ENCODE measurements at regions not wholly inside any gene's neighbourhood (a gene's known extent, or its start where the extent isn't known, plus 50 kb on each side); places are given as distances from the start of the nearest gene placed in this dataset.
"Not testable (repeated sequence)": the region's sequence is repeated elsewhere in the genome, so short reads cannot be mapped to it uniquely, and the experiment has no call there.

DNA sequence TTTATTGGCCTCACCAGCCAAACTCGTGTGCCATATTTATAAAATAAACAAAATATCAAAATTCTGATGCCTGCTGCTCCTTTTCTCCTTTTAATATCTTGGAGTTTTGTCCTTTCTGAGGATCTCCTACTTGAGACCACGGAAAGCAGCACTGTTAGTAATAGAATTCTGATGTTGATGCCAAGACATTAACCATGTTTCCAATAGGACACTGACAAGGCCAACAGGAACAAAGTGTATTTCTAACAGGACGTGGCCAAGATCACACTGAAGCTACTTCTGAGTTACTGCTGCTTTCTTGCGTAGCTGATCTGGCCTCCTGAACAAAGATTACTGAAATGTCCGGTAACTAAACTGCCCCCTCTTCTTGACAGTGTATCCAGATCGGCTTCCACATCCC lies 848.5 kb downstream of the TTLL7 start:
- not testable (repeated sequence) for DNase-seq (ENCODE audit: low read depth); H3K4me3 ChIP-seq (ENCODE audit: low read depth, low read length)

DNA sequence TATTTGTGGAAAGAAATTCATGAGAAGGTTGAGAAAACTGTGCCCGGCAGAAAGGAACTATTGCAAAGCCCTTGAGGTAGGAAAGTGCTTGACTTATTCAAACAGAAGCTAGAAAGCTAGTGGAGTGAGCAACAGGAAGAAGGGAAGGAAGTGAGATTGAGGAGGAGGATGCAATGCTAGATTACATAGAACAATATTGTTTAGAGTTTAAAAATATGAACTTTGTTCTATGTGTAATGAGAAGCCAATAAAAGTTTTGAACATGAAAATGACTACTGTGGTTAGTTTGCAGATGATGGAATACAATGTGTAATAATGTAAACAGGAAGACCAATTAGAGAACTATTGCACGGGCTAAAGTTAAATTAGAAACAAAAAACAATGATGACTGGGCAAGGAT lies 853.1 kb downstream of the TTLL7 start:
- H3K4me3 ChIP-seq (ENCODE audit: low read depth, low read length); DNase-seq (ENCODE audit: low read depth): not testable (repeated sequence)

DNA sequence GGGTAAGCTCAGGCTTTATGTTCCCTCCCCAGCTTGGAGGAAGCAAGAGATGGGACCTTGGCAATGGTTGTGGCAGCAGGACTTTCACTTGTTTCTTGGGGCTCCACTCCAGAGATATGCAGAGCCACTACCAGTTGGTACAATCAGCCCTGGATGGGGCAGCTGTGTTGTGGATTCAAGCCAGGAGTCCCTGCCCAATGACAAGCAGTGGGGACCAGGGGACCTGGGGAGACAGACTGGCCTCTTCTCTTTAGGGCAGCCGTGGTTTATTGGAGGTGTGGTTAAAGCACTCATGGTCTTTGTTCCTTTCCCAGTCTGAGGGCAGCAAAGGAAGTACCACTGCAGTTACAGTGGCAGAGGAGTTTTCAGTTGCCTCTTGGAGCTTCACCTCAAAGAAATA lies 856.1 kb downstream of the TTLL7 start:
- DNase-seq (ENCODE audit: low read depth); H3K4me3 ChIP-seq (ENCODE audit: low read depth, low read length): not testable (repeated sequence)

DNA sequence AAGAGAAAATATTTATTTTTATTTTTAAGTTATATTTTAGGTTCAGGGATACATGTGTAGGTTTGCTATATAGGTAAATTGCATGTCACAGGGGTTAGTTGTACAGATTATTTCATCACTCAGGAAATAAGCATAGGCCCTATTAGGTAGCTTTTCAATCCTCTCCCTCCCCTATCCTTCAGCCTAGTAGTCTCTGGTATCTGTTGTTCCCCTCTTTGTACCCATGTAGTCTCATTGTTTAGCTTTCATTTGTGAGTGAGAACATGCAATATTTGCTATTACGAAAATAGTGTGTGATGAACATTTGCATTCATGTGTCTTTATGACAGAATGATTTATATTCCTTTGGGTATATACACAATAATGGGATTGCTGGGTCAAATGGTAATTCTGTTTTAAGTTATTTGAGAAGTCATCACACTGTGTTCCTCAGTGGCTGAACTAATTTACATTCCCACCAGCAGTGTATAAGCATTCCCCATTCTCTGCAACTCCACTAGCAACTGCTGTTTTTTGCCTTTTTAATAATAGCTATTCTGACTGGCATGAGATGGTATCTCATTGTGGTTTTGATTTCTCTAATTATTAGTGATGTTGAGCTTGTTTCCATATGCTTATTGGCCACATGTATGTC lies 863.3 kb downstream of the TTLL7 start:
- not testable (repeated sequence) for H3K4me3 ChIP-seq (ENCODE audit: low read depth, low read length); DNase-seq (ENCODE audit: low read depth)

DNA sequence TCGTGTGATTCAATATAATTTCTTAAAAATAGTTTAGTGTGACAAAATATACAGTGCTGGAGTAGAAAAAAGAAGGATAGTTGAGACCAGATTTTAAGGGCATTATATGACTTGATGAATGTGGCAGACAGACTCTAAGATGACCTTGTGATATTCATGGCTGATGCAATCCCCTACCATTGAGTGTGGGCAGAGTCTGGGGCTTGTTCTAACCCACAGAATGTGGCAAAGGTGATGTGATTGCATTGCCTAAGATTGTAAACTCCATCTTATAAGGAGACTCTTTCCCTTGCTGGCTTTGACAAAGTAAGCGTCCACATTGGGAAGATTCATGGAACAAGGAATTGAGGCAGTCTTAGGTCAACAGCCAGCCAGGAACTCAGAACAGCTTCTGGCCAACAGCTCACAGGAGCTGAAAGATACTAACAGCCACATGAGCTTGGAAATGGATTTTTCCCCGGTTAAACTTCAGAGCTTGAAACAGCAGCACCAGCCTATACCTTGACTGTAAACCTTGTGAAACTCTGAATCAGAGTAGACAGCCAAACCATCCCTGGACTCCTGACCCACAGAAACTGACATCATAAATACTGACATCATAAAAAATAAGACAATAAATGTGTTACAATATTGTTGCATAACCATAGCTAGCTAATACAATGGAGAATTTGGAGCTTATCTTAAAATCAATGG lies 864.5 kb downstream of the TTLL7 start:
- not testable (repeated sequence) for H3K4me3 ChIP-seq (ENCODE audit: low read depth, low read length); DNase-seq (ENCODE audit: low read depth)

DNA sequence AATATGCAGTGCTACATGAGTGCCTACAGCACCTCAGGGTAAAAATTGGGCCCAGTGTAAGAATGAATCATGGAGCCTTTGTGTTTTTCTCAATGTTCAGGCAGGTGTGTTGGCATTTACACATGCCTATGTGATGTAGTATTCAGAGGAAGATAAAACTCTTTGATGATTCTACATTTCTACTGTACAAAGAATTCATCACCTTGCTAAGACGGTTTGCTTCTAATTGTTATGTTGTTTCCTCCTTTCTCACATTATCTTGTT lies 867.3 kb downstream of the TTLL7 start:
- DNase-seq (ENCODE audit: low read depth): no peak
- TF ChIP-seq, protein P1, sequence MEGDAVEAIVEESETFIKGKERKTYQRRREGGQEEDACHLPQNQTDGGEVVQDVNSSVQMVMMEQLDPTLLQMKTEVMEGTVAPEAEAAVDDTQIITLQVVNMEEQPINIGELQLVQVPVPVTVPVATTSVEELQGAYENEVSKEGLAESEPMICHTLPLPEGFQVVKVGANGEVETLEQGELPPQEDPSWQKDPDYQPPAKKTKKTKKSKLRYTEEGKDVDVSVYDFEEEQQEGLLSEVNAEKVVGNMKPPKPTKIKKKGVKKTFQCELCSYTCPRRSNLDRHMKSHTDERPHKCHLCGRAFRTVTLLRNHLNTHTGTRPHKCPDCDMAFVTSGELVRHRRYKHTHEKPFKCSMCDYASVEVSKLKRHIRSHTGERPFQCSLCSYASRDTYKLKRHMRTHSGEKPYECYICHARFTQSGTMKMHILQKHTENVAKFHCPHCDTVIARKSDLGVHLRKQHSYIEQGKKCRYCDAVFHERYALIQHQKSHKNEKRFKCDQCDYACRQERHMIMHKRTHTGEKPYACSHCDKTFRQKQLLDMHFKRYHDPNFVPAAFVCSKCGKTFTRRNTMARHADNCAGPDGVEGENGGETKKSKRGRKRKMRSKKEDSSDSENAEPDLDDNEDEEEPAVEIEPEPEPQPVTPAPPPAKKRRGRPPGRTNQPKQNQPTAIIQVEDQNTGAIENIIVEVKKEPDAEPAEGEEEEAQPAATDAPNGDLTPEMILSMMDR (conservative IDR thresholded peaks at IDR 0.05; ENCODE audit: low read depth, low read length): no peak
- no peak overlapping the region for H3K4me3 ChIP-seq (ENCODE audit: low read depth, low read length)

DNA sequence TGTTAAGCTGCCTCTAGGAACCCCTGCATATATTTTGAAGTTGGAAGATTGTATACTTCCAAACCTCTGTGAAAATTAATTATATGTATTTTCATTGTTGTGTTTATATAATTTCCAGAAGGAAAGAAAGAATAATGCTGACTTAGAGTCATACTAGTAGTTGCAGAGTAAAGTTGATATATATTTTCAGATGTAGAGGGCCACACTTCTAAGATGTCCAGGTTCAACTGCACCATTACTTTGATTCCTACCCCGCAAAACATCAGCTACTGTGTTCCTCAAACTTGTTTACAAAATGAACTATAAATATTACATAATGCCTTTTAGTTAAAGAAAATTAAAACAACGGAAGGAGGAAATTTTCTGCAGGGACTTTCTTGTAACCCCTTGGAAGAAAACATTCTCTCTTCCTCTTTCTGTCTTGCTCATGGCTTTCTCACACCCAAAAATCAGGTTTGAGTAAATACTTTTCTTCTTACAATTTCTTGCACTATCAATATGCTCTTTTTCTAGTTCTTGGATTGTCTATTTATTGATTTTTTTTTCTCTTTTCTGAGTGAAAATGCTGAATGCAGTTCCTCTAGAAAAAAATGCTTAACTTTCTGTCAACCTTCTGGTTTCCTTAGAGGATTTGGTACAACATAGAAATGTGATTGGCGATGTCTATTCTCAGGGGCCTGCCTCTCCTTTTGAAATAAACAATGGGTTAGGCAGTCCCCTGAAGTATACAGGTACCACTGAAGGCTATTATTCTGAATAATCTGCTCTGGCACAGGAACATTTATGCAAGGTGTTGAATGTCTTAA lies 867.8 kb downstream of the TTLL7 start:
- TF ChIP-seq, protein P1 (conservative IDR thresholded peaks at IDR 0.05; ENCODE audit: low read depth, low read length): no peak
- H3K4me3 ChIP-seq (ENCODE audit: low read depth, low read length): no peak overlapping the region
- no peak for DNase-seq (ENCODE audit: low read depth)

DNA sequence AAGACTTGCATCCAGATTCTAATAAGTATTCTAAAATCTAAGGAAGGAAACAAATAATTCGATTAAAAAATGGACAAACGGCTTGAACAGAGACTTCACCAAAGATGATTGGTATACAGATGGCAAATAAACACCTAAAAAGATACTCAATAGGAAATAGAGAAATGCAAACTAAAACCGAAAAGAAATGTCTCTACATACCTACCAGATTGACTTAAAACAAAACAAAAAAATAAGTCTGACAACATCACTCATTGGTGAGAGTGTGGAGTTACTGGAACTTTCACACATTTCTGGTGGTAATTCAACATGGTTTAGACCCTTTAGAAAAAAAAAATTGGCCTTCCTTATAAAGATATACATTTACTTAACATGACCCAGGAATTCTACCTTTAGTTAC lies 869.8 kb downstream of the TTLL7 start:
- no peak for DNase-seq (ENCODE audit: low read depth)
- TF ChIP-seq, protein P1 (conservative IDR thresholded peaks at IDR 0.05; ENCODE audit: low read depth, low read length): no peak
- H3K4me3 ChIP-seq (ENCODE audit: low read depth, low read length): no peak overlapping the region

DNA sequence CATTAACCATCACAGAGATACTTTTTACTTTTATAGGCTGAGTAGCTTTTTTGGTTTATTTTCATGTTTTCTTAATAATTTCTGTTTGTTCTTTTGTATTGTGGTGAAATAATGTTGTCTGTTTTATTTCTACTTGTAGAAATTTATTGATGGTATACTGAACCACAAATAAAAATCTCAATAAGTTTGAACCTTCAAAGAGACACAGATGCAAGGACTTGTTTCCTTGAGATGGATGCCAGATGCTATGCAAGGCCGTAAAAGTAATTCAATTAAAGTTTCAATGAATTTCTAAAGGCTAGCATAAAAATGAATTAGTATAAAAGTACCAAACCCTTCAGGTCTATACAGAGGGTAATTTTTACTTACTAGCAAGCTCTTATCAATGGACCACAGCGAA lies 873.5 kb downstream of the TTLL7 start:
- TF ChIP-seq, protein P1 (conservative IDR thresholded peaks at IDR 0.05; ENCODE audit: low read depth, low read length): no peak
- DNase-seq (ENCODE audit: low read depth): no peak
- no peak overlapping the region for H3K4me3 ChIP-seq (ENCODE audit: low read depth, low read length)

Data from epithelial cell of proximal tubule (primary cell).